Natural killer cell (primary cell): ENCODE measurements at regions not wholly inside any gene's neighbourhood (a gene's known extent, or its start where the extent isn't known, plus 50 kb on each side); places are given as distances from the start of the nearest gene placed in this dataset.

ENCODE experiments used
- ATAC-seq, 3 donors: fragments of 150-1000 bp in 2 of 3; fragments of 200-7000 bp in 1 of 3; cut with Tn5 transposase; 1 replicate in 1 of 3; 2 replicates in 2 of 3; pipeline ENCODE4 v1.10.0; 2021; ENCODE audit warnings: mild to moderate bottlenecking in 2 of 3, moderate library complexity in 2 of 3
- DNase-seq, 2 donors: peaks; one replicate each; pipeline versions ENCODE4 v3.0.0 to v3.0.0-alpha.2; 2013 to 2021; ENCODE audit warnings: mixed read lengths in 1 of 2
- H3K27ac ChIP-seq: one replicate; pipeline ENCODE4 v1.5.1; 2013; ENCODE audit warnings: mild to moderate bottlenecking, low read length
- H3K27me3 ChIP-seq: one replicate; pipeline ENCODE4 v1.6.1; 2013; ENCODE audit warnings: low read length; ENCODE audit not compliant: control insufficient read depth, insufficient read depth
- H3K36me3 ChIP-seq: one replicate; pipeline ENCODE4 v1.6.1; 2013; ENCODE audit warnings: low read length; ENCODE audit not compliant: control insufficient read depth, insufficient read depth
- H3K4me1 ChIP-seq: one replicate; pipeline ENCODE4 v1.6.1; 2013; ENCODE audit warnings: low read length; ENCODE audit not compliant: control insufficient read depth, insufficient read depth
- H3K4me3 ChIP-seq: one replicate; pipeline ENCODE4 v1.5.1; 2013; ENCODE audit warnings: low read length
- H3K9me3 ChIP-seq: one replicate; pipeline ENCODE4 v1.6.1; 2013; ENCODE audit warnings: low read length; ENCODE audit not compliant: control insufficient read depth, insufficient read depth
- H3K27ac Mint-ChIP-seq, 2 donors: one replicate each; pipeline ENCODE4 v1.8.0; 2022; ENCODE audit warnings: mild to moderate bottlenecking in 2 of 2, mixed read lengths in 2 of 2, moderate library complexity in 1 of 2
- H3K27me3 Mint-ChIP-seq, 2 donors: one replicate each; pipeline ENCODE4 v1.8.0; 2022; ENCODE audit warnings: low read depth in 2 of 2, mixed read lengths in 2 of 2
- H3K36me3 Mint-ChIP-seq: one replicate; pipeline ENCODE4 v1.8.0; 2022; ENCODE audit warnings: mixed read lengths
- H3K4me1 Mint-ChIP-seq, 2 donors: one replicate each; pipeline ENCODE4 v1.8.0; 2022; ENCODE audit warnings: mixed read lengths in 2 of 2
- H3K4me3 Mint-ChIP-seq: one replicate; pipeline ENCODE4 v1.8.0; 2022; ENCODE audit warnings: mild to moderate bottlenecking, moderate library complexity, mixed read lengths
- H3K9me3 Mint-ChIP-seq, 2 donors: one replicate each; pipeline ENCODE4 v1.8.0; 2022; ENCODE audit warnings: mixed read lengths in 2 of 2
- WGBS: methylation state at CpG from one replicate; pipeline ENCODE4 v1.1.7; 2013; ENCODE audit warnings: missing lambda C conversion rate; ENCODE audit not compliant: insufficient coverage; 5-methylcytosine and 5-hydroxymethylcytosine counted together
- intact Hi-C: fragments of 100-400 bp; cut with micrococcal nuclease; formaldehyde crosslinking; loops from one replicate; pipeline ENCODE4 v1.14.2; 2022
- TF ChIP-seq, protein P1 (sequence below): fragments of 200-600 bp; IDR thresholded peaks from one replicate; pipeline ENCODE4 v1.8.0; 2022; ENCODE audit warnings: antibody characterized with exemption

DNA sequence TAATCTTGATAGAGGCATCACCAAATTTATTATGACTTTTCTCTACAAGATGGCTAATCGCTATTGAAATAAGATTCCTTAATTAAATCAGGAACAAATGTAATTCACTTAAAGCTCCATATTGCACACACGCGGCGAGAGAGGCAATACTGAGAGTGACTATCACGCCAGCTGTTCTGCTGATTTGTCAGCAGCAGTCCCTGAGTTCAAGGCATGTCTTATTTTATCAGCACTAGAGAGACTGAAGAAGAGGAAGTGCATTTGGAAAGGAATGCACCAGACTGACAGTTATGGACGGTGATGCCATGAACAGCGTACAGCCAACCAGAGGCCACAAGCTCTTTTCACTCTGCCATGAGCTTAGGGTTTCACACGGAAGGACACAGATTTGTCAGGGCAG lies 83.6 kb upstream of the SLCO3A1 start:
- Histone ChIP-seq H3K27ac (no peak overlapping the region), H3K4me3 (no peak overlapping the region), H3K27me3 (no peaks in the 10 kb centered on the region), H3K4me1 (no peaks in the 10 kb centered on the region), H3K9me3 (no peaks in the 10 kb centered on the region), H3K36me3 (no peaks in the 10 kb centered on the region)
- TF ChIP-seq, protein P1, sequence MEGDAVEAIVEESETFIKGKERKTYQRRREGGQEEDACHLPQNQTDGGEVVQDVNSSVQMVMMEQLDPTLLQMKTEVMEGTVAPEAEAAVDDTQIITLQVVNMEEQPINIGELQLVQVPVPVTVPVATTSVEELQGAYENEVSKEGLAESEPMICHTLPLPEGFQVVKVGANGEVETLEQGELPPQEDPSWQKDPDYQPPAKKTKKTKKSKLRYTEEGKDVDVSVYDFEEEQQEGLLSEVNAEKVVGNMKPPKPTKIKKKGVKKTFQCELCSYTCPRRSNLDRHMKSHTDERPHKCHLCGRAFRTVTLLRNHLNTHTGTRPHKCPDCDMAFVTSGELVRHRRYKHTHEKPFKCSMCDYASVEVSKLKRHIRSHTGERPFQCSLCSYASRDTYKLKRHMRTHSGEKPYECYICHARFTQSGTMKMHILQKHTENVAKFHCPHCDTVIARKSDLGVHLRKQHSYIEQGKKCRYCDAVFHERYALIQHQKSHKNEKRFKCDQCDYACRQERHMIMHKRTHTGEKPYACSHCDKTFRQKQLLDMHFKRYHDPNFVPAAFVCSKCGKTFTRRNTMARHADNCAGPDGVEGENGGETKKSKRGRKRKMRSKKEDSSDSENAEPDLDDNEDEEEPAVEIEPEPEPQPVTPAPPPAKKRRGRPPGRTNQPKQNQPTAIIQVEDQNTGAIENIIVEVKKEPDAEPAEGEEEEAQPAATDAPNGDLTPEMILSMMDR: no peak
- 82% methylated on average over 8 of the region's 8 CpGs for WGBS
- intact Hi-C loops: no loop called here
- DNase-seq: no peak
- Mint-ChIP-seq H3K4me1 (no peaks in the 10 kb centered on the region), H3K4me3 (no peak overlapping the region), H3K36me3 (no peaks in the 10 kb centered on the region), H3K27ac (no peak overlapping the region), H3K9me3 (no peaks in the 10 kb centered on the region), H3K27me3 (peaks cover 33 to 48% of the 10 kb centered on the region in 2 donors)
- no peak for ATAC-seq

DNA sequence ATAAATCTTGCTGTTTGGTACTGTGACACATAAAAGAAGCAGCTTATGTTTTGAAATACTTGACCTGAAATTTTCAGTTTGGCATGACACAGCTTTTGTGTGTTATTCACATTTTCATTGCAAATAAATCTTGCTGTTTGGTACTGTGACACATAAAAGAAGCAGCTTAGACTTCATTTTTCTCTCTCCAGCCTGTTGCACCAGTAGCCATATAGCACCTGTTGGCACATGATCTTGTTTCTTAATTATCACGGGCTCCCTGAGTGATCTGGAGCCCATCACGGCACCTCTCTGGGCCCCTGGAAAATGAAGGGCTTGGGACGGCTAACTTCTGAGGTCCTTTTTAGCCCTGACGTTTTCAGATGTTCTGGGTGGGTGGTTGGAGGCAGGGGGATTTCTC lies 77.4 kb upstream of the SLCO3A1 start:
- H3K9me3 Mint-ChIP-seq: no peaks in the 10 kb centered on the region
- Histone ChIP-seq H3K27ac (no peak overlapping the region), H3K4me1 (no peaks in the 10 kb centered on the region), H3K4me3 (no peak overlapping the region), H3K36me3 (no peaks in the 10 kb centered on the region), H3K27me3 (no peaks in the 10 kb centered on the region), H3K9me3 (no peaks in the 10 kb centered on the region)
- no peak for DNase-seq
- no peaks in the 10 kb centered on the region for H3K36me3 Mint-ChIP-seq
- WGBS: 68% methylated on average over 4 of the region's 4 CpGs
- H3K4me3 Mint-ChIP-seq: no peak overlapping the region
- H3K4me1 Mint-ChIP-seq: no peaks in the 10 kb centered on the region
- TF ChIP-seq, protein P1: no peak
- intact Hi-C loops: no loop called here
- H3K27ac Mint-ChIP-seq: no peak overlapping the region
- H3K27me3 Mint-ChIP-seq: peaks cover 34 to 52% of the 10 kb centered on the region in 2 donors
- ATAC-seq: no peak

DNA sequence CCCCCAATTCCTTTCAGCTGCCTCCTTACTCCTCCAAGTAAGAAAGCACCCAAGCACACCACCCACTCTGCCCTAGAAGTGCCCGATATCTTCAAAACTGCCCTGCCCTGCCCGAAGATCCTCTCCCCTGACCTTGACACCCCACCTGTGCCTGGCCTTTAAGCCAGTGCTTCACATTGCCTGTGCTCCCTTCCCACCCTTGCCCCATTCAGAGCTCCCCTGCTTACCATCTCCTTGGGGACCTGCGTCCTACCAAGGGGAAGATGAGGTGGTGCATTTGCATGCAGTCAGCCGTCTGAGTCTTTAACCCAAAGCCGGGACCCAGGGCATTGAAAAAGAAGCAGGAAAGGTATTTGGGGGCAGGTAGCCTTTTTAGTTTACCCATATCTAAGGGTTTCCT lies 73.5 kb upstream of the SLCO3A1 start:
- Mint-ChIP-seq H3K27me3 (peaks cover 16 to 32% of the 10 kb centered on the region in 2 donors), H3K27ac (no peak overlapping the region), H3K9me3 (no peaks in the 10 kb centered on the region), H3K36me3 (no peaks in the 10 kb centered on the region), H3K4me3 (no peak overlapping the region), H3K4me1 (no peaks in the 10 kb centered on the region)
- no peak for DNase-seq
- Histone ChIP-seq H3K27ac (no peak overlapping the region), H3K27me3 (no peaks in the 10 kb centered on the region), H3K9me3 (no peaks in the 10 kb centered on the region), H3K4me1 (no peaks in the 10 kb centered on the region), H3K36me3 (no peaks in the 10 kb centered on the region), H3K4me3 (no peak overlapping the region)
- WGBS: 84% methylated on average over 5 of the region's 5 CpGs
- intact Hi-C loops: no loop called here
- no peak for ATAC-seq
- TF ChIP-seq, protein P1: no peak

DNA sequence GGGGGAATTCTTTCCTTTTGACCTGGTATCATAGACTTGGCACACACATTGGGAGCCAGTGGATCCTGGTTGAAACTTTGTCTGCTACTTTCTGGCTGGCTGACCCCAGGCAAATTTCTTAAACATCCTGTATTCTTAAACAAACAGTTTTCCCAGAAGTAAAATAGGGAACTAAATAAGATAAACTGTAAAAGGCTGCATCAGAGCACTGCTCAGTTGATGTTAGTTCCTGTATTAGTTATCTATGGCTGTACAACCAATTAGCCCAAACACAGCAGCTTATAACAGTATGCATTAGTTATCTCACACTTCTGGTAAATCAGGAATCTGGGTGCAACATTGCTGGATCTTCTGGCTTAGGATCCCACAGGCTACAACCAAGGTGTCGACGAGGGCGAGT lies 73.1 kb upstream of the SLCO3A1 start:
- 93% methylated on average over 3 of the region's 3 CpGs for WGBS
- no peak overlapping the region for H3K27ac Mint-ChIP-seq
- no peaks in the 10 kb centered on the region for H3K36me3 Mint-ChIP-seq
- TF ChIP-seq, protein P1: no peak
- H3K4me3 Mint-ChIP-seq: no peak overlapping the region
- DNase-seq (no peak), ATAC-seq (no peak)
- H3K4me1 ChIP-seq: no peaks in the 10 kb centered on the region
- H3K4me3 ChIP-seq: no peak overlapping the region
- H3K9me3 Mint-ChIP-seq: no peaks in the 10 kb centered on the region
- no peak overlapping the region for H3K27ac ChIP-seq
- H3K27me3 Mint-ChIP-seq: peaks cover 12 to 28% of the 10 kb centered on the region in 2 donors
- no peaks in the 10 kb centered on the region for H3K36me3 ChIP-seq
- intact Hi-C loops: no loop called here
- H3K9me3 ChIP-seq: no peaks in the 10 kb centered on the region
- H3K4me1 Mint-ChIP-seq: no peaks in the 10 kb centered on the region
- H3K27me3 ChIP-seq: no peaks in the 10 kb centered on the region
